GM19238 (cell line): ENCODE measurements at regions not wholly inside any gene's neighbourhood (a gene's known extent, or its start where the extent isn't known, plus 50 kb on each side); places are given as distances from the start of the nearest gene placed in this dataset.

ENCODE experiments used
- DNase-seq: peaks from one replicate; pipeline ENCODE4 v3.0.0; 2011; ENCODE audit warnings: low spot score; ENCODE audit not compliant: insufficient read length

GRCh38 chr13:47437406-47437805 lies 540.6 kb upstream of the HTR2A start:
- DNase-seq: no peak

- DNase-seq: no peak
Measured at GRCh38 chr13:47433461-47434005, 536.7 kb upstream of the HTR2A start.

- no peak for DNase-seq
Measured at GRCh38 chr13:47426126-47426849, 529.4 kb upstream of the HTR2A start.

GRCh38 chr13:47421525-47421924 lies 524.7 kb upstream of the HTR2A start:
- no peak for DNase-seq

GRCh38 chr13:47420568-47420967 lies 523.7 kb upstream of the HTR2A start:
- no peak for DNase-seq

GRCh38 chr13:47420020-47420419 lies 523.2 kb upstream of the HTR2A start:
- no peak for DNase-seq

- DNase-seq: no peak
Measured at GRCh38 chr13:47418206-47418920, 521.5 kb upstream of the HTR2A start.

- no peak for DNase-seq
Measured at GRCh38 chr13:47417485-47417884, 520.6 kb upstream of the HTR2A start.

GRCh38 chr13:47415048-47415447 lies 518.2 kb upstream of the HTR2A start:
- DNase-seq: no peak

- no peak for DNase-seq
Measured at GRCh38 chr13:47413526-47413925, 516.7 kb upstream of the HTR2A start.

GRCh38 chr13:47413112-47413511 lies 516.3 kb upstream of the HTR2A start:
- no peak for DNase-seq

- no peak for DNase-seq
Measured at GRCh38 chr13:47409778-47410177, 512.9 kb upstream of the HTR2A start.

GRCh38 chr13:47408546-47409319 lies 511.9 kb upstream of the HTR2A start:
- no peak for DNase-seq

GRCh38 chr13:47407808-47408207 lies 511.0 kb upstream of the HTR2A start:
- DNase-seq: no peak

- DNase-seq: no peak
Measured at GRCh38 chr13:47399599-47399998, 502.7 kb upstream of the HTR2A start.

GRCh38 chr13:47397739-47398138 lies 500.9 kb upstream of the HTR2A start:
- DNase-seq: no peak

- no peak for DNase-seq
Measured at GRCh38 chr13:47396915-47397314, 500.1 kb upstream of the HTR2A start.

- no peak for DNase-seq
Measured at GRCh38 chr13:47374741-47375140, 477.9 kb upstream of the HTR2A start.

GRCh38 chr13:47372751-47373150 lies 475.9 kb upstream of the HTR2A start:
- no peak for DNase-seq

GRCh38 chr13:47351798-47352197 lies 454.9 kb upstream of the HTR2A start:
- no peak for DNase-seq

GRCh38 chr13:47350334-47351124 lies 453.7 kb upstream of the HTR2A start:
- DNase-seq: no peak
